Endothelial cell of umbilical vein (primary cell): ENCODE measurements at regions not wholly inside any gene's neighbourhood (a gene's known extent, or its start where the extent isn't known, plus 50 kb on each side); places are given as distances from the start of the nearest gene placed in this dataset.

Experiments used
- POLR2A ChIP-seq: IDR thresholded peaks from 2 replicates; pipeline ENCODE4 v1.6.1; 2012; ENCODE audit warnings: low read depth, mild to moderate bottlenecking, control low read depth, low read length
- TF ChIP-seq, protein P1 (sequence below): IDR thresholded peaks from 2 replicates; pipeline ENCODE4 v1.6.1; 2011; ENCODE audit not compliant: insufficient read depth, insufficient read length

DNA sequence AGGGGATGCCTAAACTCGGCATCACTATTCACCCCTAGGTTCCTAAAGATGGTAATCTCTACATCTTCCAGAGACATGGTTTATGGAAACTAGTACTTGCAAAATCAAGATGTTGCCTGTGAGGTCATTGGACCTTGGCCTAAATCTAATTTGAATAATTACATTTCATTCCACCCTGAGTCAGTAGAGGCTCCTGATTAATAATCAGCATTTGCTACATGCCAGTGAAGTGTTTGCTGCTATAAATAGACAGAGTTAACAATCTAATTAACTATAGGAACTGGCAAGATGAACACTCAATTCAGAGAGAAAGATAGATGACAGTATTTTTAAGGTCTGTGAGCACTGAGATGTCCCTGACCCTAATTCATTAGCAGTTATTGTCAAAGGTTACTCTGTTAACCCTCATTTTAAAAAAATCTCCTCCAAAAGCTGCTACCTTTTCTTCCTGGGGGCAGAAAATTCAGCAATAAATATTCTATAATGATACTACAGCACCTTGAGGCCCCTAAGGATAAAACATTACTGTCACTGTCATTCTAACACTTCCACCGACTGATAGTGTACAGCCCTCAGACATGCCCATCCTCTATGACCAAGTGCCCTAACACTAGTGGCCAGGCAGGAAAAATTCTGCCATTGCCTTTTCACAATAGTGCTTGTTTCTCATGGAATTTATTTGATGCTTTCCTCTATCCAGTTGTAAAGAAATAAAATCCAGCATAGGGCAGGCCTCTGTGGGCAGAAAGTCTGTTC is 65.7 kb upstream of the CCDC196 start:
- TF ChIP-seq, protein P1, sequence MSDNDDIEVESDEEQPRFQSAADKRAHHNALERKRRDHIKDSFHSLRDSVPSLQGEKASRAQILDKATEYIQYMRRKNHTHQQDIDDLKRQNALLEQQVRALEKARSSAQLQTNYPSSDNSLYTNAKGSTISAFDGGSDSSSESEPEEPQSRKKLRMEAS: no peak
- no peak for TF ChIP-seq POLR2A
